C4-2B (cell line): ENCODE measurements at regions not wholly inside any gene's neighbourhood (a gene's known extent, or its start where the extent isn't known, plus 50 kb on each side); places are given as distances from the start of the nearest gene placed in this dataset.

Experiments used
- H3K27ac ChIP-seq: fragments of 450-650 bp; 2 replicates; pipeline ENCODE4 v1.5.1; 2017
- ZFX ChIP-seq: fragments of 450-650 bp; IDR thresholded peaks from 2 replicates; pipeline ENCODE4 v1.6.1; 2017
- TF ChIP-seq, protein P1 (sequence below): fragments of 450-650 bp; conservative IDR thresholded peaks from 2 replicates; pipeline ENCODE4 v1.5.1; 2017; ENCODE audit warnings: mild to moderate bottlenecking

DNA sequence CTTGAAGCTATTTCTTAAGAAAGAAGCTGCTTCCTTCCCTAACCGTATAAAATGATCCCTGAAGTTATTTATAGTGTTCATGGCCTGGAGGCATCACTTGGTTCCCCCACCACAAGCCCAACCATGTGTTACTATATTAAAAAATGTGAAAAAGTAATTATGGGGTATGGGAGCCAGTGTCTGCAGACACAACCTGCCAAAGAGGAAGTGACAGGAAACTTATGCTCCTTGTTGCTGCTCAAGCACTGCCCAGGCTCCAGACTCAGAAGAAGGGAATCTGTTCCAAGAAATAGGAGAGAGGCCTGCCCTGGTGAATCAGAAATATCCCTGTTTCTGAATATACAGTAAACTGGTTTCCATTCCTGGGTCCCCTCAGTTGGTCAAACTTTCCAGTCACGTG is 217.2 kb upstream of the BMP4 start:
- H3K27ac ChIP-seq: no peak overlapping the region
- no peak for TF ChIP-seq ZFX
- TF ChIP-seq, protein P1, sequence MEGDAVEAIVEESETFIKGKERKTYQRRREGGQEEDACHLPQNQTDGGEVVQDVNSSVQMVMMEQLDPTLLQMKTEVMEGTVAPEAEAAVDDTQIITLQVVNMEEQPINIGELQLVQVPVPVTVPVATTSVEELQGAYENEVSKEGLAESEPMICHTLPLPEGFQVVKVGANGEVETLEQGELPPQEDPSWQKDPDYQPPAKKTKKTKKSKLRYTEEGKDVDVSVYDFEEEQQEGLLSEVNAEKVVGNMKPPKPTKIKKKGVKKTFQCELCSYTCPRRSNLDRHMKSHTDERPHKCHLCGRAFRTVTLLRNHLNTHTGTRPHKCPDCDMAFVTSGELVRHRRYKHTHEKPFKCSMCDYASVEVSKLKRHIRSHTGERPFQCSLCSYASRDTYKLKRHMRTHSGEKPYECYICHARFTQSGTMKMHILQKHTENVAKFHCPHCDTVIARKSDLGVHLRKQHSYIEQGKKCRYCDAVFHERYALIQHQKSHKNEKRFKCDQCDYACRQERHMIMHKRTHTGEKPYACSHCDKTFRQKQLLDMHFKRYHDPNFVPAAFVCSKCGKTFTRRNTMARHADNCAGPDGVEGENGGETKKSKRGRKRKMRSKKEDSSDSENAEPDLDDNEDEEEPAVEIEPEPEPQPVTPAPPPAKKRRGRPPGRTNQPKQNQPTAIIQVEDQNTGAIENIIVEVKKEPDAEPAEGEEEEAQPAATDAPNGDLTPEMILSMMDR: no peak

DNA sequence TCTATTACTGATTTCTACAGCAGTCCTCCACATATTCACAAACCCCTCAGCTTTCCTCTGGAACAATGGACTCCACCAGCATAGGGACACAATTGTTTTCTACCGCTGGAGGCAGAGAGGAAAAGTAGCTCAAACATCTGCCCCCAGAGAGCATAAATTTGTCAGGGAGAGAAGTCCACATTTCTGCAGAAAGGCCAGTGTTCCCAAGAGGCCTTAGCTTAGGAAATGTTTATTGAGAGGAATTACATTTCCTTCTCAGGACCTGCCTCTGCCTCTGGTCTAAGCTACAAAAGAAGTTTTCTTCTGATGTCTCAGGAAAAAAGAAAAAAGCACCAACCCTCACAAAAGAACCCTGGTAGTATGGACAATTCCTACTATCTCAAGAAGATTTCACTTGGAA is 217.8 kb upstream of the BMP4 start:
- no peak overlapping the region for H3K27ac ChIP-seq
- TF ChIP-seq ZFX: no peak
- TF ChIP-seq, protein P1: no peak

DNA sequence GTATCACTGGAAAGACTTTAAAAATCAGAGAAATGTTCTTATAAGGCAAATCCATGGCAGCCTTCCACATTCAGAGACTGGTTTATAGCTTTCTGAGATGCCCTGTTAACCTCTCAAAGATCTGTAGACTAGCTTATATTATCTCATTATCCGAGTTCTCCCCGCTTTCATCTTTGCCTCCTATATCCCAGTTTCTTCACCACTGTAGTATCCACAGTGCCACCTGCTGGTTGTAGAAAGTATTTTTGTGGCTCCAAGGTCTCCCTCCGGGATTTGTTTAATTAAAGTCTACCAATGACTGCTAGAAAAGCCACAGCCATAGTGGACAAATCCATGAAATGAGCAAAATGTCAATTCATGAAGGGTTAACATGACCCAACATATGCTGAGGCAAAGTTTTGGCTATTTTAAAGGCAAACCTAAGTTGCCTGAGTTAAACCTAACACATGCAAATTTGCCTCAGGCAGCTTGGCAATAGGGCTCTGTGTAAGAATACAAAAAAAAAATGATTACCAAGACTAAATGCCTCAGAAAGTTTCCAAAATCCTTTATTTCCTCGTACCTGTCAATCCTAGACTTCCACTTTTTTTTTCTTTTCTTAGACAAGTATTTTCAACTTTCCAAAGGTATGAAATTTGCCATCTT is 218.8 kb upstream of the BMP4 start:
- TF ChIP-seq ZFX: no peak
- TF ChIP-seq, protein P1: peak; percentile 88

GRCh38 chr14:54177019-54177418 is 219.8 kb upstream of the CDKN3 start:
- TF ChIP-seq, protein P1: no peak
- no peak for TF ChIP-seq ZFX
- H3K27ac ChIP-seq: no peak overlapping the region

More for the DNA sequence above, 218.8 kb upstream of the BMP4 start:
- no peak overlapping the region for H3K27ac ChIP-seq

DNA sequence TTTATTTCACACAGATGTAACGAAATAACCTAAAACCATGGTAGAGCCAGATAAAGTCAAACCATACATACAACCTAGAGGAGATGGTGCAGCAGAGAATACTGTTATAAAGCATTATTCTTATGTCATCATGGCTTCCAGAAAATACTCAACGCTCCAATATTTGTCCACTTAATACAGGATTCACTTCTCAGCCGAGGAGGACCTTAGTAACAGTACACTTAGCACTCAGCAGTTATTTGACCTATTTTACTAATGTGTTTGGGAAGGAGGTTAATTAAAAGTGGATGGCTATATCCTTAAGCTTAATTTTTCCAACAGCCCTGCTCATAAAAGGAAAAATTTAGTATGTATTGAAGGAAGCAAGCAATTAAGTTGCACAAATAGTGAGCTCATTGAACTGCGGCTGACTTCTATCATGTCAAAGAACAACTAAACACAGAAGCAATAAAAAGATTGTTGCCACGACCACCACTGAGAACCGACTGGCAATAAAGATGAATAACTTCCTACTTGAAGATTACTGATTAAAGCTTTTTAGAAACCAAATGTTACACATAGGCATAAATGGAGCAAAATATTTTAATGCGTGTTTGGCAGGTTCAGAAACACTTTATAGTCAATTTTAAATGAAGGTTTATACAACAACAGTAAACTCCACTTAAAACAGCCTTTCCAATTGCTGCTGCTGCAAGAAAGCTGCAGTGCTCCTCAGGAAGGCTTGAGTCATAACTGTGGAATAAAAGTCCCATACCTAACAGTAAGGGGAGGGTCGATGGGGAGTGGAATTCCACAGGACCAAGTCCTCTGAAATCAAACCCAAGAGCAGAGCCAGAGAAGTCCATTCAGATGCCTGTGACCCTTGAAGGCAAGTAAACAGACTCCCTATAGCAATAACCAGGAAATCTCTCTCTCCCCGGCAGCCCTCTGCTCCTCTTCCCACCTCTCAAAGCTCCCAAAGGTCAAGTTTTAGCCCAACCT is 218.9 kb upstream of the CDKN3 start:
- no peak for TF ChIP-seq ZFX
- TF ChIP-seq, protein P1: no peak

GRCh38 chr14:54182419-54183045 is 214.3 kb upstream of the CDKN3 start:
- no peak for TF ChIP-seq ZFX
- TF ChIP-seq, protein P1: no peak
- no peak overlapping the region for H3K27ac ChIP-seq

More for the DNA sequence above, 218.9 kb upstream of the CDKN3 start:
- no peak overlapping the region for H3K27ac ChIP-seq
